PFSK-1 (cell line): ENCODE measurements at regions not wholly inside any gene's neighbourhood (a gene's known extent, or its start where the extent isn't known, plus 50 kb on each side); places are given as distances from the start of the nearest gene placed in this dataset.

Experiments
- POLR2AphosphoS5 ChIP-seq: IDR thresholded peaks from 2 replicates; pipeline ENCODE4 v1.6.1; 2012; ENCODE audit warnings: low read depth, mild to moderate bottlenecking, control low read depth, low read length, moderate library complexity
- SIN3A ChIP-seq: IDR thresholded peaks from 2 replicates; pipeline ENCODE4 v1.6.1; 2012; ENCODE audit warnings: mild to moderate bottlenecking, low read length, moderate library complexity, borderline replicate concordance; ENCODE audit not compliant: insufficient read depth
- TAF1 ChIP-seq: IDR thresholded peaks from 2 replicates; pipeline ENCODE4 v1.6.1; 2012; ENCODE audit warnings: low read length, control low read depth, borderline replicate concordance; ENCODE audit not compliant: insufficient read depth

GRCh38 chr4:66187175-66187720 lies 517.0 kb upstream of the EPHA5 start:
- TF ChIP-seq TAF1 (no peak), POLR2AphosphoS5 (no peak), SIN3A (no peak)
